MM.1S (cell line): ENCODE measurements at regions not wholly inside any gene's neighbourhood (a gene's known extent, or its start where the extent isn't known, plus 50 kb on each side); places are given as distances from the start of the nearest gene placed in this dataset.

Source experiments
- EZH2 ChIP-seq: fragments of 300-600 bp; sonication (generic); optimal IDR thresholded peaks from 2 replicates; pipeline ENCODE3; 2017; ENCODE audit warnings: low read depth, mild to moderate bottlenecking, antibody characterized with exemption, low read length, mixed read lengths
- EZH2phosphoT487 ChIP-seq: fragments of 300-600 bp; sonication (generic); IDR thresholded peaks from 2 replicates; pipeline ENCODE4 v1.6.1; 2018; ENCODE audit warnings: antibody characterized with exemption, low read length
- TF ChIP-seq, protein P1 (sequence below): fragments of 300-600 bp; sonication (generic); IDR thresholded peaks from 2 replicates; pipeline ENCODE4 v1.5.1; 2016; ENCODE audit warnings: antibody characterized with exemption, low read length, mixed read lengths

DNA sequence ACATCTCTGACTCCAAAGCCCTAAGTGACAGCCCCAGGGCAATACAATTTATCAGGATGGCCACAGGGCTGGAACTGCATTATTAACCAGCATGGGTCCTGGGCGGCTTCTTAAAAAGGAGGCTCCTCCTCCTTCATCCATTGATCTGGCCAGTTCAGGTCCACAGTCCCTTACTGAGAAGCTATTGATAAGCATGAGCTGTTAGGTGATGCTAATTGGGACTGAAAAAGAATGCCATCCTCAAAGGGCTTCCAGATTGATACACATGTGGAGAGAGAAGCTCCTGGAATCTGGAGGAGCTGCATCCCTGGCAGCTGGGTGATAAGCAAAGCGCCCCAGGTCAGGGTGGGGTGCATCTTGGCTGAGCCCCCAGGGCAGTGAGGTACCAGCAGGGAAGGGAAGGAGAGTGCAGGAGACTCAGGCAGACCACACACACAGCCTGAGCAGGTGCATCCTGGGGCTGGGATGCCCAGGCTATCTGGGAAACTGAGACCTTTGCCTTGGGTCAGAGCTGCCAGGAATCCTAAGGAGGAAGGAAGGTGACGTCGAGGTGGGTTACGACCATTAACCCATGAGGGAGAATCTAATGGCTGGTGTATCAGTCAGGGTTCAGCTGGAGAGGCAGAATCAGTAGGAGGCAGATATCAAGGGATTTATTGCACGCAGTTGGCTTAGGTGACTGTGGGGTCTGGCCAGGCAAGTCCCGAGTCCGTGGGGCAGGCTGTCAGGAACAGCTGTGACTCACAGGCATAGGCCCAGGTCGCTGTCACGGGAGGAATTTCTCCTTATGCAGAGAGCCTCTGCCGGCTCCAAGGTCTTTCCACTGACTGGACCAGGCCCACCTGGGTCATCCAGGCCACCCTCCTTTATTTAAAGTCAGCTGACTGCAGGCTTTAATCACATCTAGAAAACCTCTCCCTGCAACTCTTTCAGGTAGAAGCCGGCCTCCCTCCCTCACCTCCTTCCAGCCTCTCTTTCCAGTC is 261.2 kb downstream of the BMP7 start:
- TF ChIP-seq, protein P1, sequence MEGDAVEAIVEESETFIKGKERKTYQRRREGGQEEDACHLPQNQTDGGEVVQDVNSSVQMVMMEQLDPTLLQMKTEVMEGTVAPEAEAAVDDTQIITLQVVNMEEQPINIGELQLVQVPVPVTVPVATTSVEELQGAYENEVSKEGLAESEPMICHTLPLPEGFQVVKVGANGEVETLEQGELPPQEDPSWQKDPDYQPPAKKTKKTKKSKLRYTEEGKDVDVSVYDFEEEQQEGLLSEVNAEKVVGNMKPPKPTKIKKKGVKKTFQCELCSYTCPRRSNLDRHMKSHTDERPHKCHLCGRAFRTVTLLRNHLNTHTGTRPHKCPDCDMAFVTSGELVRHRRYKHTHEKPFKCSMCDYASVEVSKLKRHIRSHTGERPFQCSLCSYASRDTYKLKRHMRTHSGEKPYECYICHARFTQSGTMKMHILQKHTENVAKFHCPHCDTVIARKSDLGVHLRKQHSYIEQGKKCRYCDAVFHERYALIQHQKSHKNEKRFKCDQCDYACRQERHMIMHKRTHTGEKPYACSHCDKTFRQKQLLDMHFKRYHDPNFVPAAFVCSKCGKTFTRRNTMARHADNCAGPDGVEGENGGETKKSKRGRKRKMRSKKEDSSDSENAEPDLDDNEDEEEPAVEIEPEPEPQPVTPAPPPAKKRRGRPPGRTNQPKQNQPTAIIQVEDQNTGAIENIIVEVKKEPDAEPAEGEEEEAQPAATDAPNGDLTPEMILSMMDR = no peak
- TF ChIP-seq EZH2 (no peak), EZH2phosphoT487 (no peak)
